ENCODE measurements at regions not wholly inside any gene's neighbourhood (a gene's known extent, or its start where the extent isn't known, plus 50 kb on each side); places are given as distances from the start of the nearest gene placed in this dataset.

GRCh38 chr1:43009274-43009673 lies 50.6 kb upstream of the SLC2A1 start:
- TF ChIP-seq, protein P1, sequence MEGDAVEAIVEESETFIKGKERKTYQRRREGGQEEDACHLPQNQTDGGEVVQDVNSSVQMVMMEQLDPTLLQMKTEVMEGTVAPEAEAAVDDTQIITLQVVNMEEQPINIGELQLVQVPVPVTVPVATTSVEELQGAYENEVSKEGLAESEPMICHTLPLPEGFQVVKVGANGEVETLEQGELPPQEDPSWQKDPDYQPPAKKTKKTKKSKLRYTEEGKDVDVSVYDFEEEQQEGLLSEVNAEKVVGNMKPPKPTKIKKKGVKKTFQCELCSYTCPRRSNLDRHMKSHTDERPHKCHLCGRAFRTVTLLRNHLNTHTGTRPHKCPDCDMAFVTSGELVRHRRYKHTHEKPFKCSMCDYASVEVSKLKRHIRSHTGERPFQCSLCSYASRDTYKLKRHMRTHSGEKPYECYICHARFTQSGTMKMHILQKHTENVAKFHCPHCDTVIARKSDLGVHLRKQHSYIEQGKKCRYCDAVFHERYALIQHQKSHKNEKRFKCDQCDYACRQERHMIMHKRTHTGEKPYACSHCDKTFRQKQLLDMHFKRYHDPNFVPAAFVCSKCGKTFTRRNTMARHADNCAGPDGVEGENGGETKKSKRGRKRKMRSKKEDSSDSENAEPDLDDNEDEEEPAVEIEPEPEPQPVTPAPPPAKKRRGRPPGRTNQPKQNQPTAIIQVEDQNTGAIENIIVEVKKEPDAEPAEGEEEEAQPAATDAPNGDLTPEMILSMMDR (IDR thresholded peaks at IDR 0.05 in 2 of 3, conservative IDR thresholded peaks at IDR 0.05 in 1 of 3; ENCODE audit: borderline replicate concordance in 1 of 3, insufficient read depth in 1 of 3, low read depth in 2 of 3, low read length in 2 of 3): no peak
- TF ChIP-seq YY1 (IDR thresholded peaks at IDR 0.05; ENCODE audit: extremely low read depth, insufficient replicate concordance, low read depth, low read length): no peak
- no peak for TF ChIP-seq TCF7L2 (IDR thresholded peaks at IDR 0.05; ENCODE audit: borderline replicate concordance, extremely low read depth, insufficient read depth, insufficient read length)
- TF ChIP-seq SRF (IDR thresholded peaks at IDR 0.05; ENCODE audit: low read depth): no peak

Measured in HCT116 (cell line).